ENCODE measurements at regions not wholly inside any gene's neighbourhood (a gene's known extent, or its start where the extent isn't known, plus 50 kb on each side); places are given as distances from the start of the nearest gene placed in this dataset.

DNA sequence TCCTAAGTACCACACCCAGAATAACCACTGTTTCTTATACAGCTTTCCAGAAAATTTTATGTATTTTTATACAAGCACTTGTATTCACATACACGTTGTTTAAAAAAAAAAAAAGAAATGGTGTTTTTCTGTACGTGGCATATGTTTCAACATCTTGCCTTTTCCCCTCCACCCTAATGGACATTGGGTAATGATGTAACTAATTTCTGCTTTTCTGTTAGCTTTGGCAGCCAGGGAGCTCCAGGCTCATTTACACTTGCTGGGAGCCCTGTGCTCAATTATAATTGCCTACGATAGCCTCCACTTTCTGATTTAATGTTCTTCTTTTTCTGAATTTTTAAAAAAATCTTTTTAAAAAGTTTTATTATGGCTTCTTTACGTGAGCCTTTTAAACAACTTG, 352.4 kb downstream of the UTRN start:
- TF ChIP-seq BACH1 (IDR thresholded peaks at IDR 0.05; ENCODE audit: low read length) (no peak), SUZ12 (IDR thresholded peaks at IDR 0.05; ENCODE audit: low read length) (no peak), CTCF (IDR thresholded peaks at IDR 0.05; ENCODE audit: control extremely low read depth in 1 of 3, insufficient read depth in 1 of 3, low read depth in 1 of 3, low read length in 3 of 3) (no peak), CREB1 (IDR thresholded peaks at IDR 0.05) (no peak), ATF2 (IDR thresholded peaks at IDR 0.05; ENCODE audit: low read length) (no peak)

Data from H1 (cell line).